HG03575 (cell line): ENCODE measurements at regions not wholly inside any gene's neighbourhood (a gene's known extent, or its start where the extent isn't known, plus 50 kb on each side); places are given as distances from the start of the nearest gene placed in this dataset.
"Not testable (repeated sequence)": the region's sequence is repeated elsewhere in the genome, so short reads cannot be mapped to it uniquely, and the experiment has no call there.

ENCODE experiments used
- ATAC-seq: cut with Tn5 transposase; IDR thresholded peaks from one replicate; pipeline ENCODE4 v1.9.1; 2021; ENCODE audit not compliant: unreplicated experiment, insufficient number of reproducible peaks, low FRiP score; ENCODE audit errors: extremely low read depth

- ATAC-seq, result no peak
Observed at GRCh38 chr5:114857941-114858551, 311.7 kb downstream of the TRIM36 start.

- ATAC-seq, result not testable (repeated sequence)
Observed at GRCh38 chr5:114844711-114845110, 325.0 kb downstream of the TRIM36 start.

GRCh38 chr5:114839360-114839759, 330.3 kb downstream of the TRIM36 start:
- ATAC-seq, result no peak

GRCh38 chr5:114838937-114839336, 330.8 kb downstream of the TRIM36 start:
- ATAC-seq, result no peak

- no peak for ATAC-seq
Observed at GRCh38 chr5:114830114-114830513, 339.6 kb downstream of the TRIM36 start.

- no peak for ATAC-seq
Observed at GRCh38 chr5:114822863-114823262, 346.8 kb downstream of the TRIM36 start.

- ATAC-seq, result no peak
Observed at GRCh38 chr5:114822436-114822835, 347.3 kb downstream of the TRIM36 start.

GRCh38 chr5:114790403-114790792, 379.3 kb downstream of the TRIM36 start:
- ATAC-seq, result no peak

- no peak for ATAC-seq
Observed at GRCh38 chr5:114789773-114790402, 379.8 kb downstream of the TRIM36 start.

GRCh38 chr5:114782869-114783268, 386.8 kb downstream of the TRIM36 start:
- no peak for ATAC-seq

- no peak for ATAC-seq
Observed at GRCh38 chr5:114782177-114782576, 387.5 kb downstream of the TRIM36 start.

GRCh38 chr5:114780290-114780689, 389.4 kb downstream of the TRIM36 start:
- no peak for ATAC-seq

- ATAC-seq, result no peak
Observed at GRCh38 chr5:114744406-114744805, 382.5 kb downstream of the KCNN2 start.

GRCh38 chr5:114734238-114734637, 372.4 kb downstream of the KCNN2 start:
- no peak for ATAC-seq

- no peak for ATAC-seq
Observed at GRCh38 chr5:114729986-114730385, 368.1 kb downstream of the KCNN2 start.

- no peak for ATAC-seq
Observed at GRCh38 chr5:114727358-114727757, 365.5 kb downstream of the KCNN2 start.

GRCh38 chr5:114726131-114726530, 364.3 kb downstream of the KCNN2 start:
- no peak for ATAC-seq

GRCh38 chr5:114719268-114719667, 357.4 kb downstream of the KCNN2 start:
- no peak for ATAC-seq

GRCh38 chr5:114716955-114717354, 355.1 kb downstream of the KCNN2 start:
- ATAC-seq, result no peak

- ATAC-seq, result not testable (repeated sequence)
Observed at GRCh38 chr5:114704225-114704893, 342.5 kb downstream of the KCNN2 start.
